ENCODE measurements at regions not wholly inside any gene's neighbourhood (a gene's known extent, or its start where the extent isn't known, plus 50 kb on each side); places are given as distances from the start of the nearest gene placed in this dataset.

DNA sequence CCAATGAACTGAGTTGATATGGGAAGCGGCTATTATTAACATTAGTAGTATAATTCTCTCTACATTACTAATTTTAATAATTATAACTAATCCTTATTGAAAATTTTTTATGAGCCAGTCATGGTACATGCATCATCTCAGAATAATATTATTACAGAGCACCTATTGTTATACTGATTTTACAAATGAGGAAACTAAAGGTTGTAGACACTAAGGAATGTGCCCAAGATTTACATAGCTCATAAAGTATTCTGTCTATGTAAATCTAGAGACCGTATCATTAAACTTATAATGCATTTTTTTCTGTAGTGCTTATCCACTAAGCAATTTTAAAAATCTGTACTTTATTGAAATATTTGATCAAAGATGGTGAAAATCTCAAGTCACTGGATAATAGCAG is 825.9 kb downstream of the PLA2G4A start:
- H3K4me3 ChIP-seq (ENCODE audit: low read length in 2 of 2), result no peak overlapping the region
- Mint-ChIP-seq H3K36me3 (no peaks in the 10 kb centered on the region), H3K4me1 (no peaks in the 10 kb centered on the region), H3K9me3 (peaks cover 0 to 6% (median 1%) of the 10 kb centered on the region in 8 donors), H3K27me3 (no peaks in the 10 kb centered on the region), H3K4me3 (no peak overlapping the region), H3K27ac (no peak overlapping the region)
- intact Hi-C loops (cut with micrococcal nuclease), result no loop called here
- H3K36me3 ChIP-seq (ENCODE audit: insufficient read depth, low read length), result no peaks in the 10 kb centered on the region
- DNase-seq, result no peak
- POLR2A ChIA-PET (ENCODE audit: partially characterized antibody), result no interaction called here
- H3K27me3 ChIP-seq (ENCODE audit: insufficient read depth, low read length), result no peaks in the 10 kb centered on the region
- no peaks in the 10 kb centered on the region for H3K9me3 ChIP-seq (ENCODE audit: control insufficient read depth in 1 of 2, low read length in 2 of 2)
- H3K27ac ChIP-seq (ENCODE audit: low read depth, low read length), result no peak overlapping the region
- CTCF ChIA-PET (ENCODE audit: partially characterized antibody), result no interaction called here
- no peaks in the 10 kb centered on the region for H3K4me1 ChIP-seq (ENCODE audit: insufficient read depth, low read length)

DNA sequence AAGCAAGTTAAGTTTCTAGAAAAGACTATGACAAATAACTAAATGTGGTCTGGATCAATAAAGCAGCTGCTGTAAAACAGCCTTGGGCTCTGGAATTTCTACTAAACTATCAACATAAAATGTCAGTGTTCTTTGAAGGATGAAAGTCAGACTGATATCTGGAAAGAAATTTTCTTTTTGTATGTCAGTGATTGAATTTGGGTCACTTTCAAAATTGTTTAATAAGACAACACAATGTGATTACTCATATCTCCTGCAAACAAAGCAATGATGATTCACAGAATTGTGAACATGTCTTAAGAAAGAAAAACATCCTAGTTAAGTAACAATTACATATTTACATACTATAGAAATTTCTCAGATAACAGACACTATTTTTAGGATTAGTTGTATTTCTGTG is 826.4 kb downstream of the PLA2G4A start:
- H3K27ac Mint-ChIP-seq, result no peak overlapping the region
- peaks cover 0 to 3% (median 2%) of the 10 kb centered on the region in 8 donors for H3K9me3 Mint-ChIP-seq
- Histone ChIP-seq H3K4me1 (ENCODE audit: insufficient read depth, low read length) (no peaks in the 10 kb centered on the region), H3K27ac (ENCODE audit: low read depth, low read length) (no peak overlapping the region), H3K27me3 (ENCODE audit: insufficient read depth, low read length) (no peaks in the 10 kb centered on the region), H3K36me3 (ENCODE audit: insufficient read depth, low read length) (no peaks in the 10 kb centered on the region), H3K9me3 (ENCODE audit: control insufficient read depth in 1 of 2, low read length in 2 of 2) (no peaks in the 10 kb centered on the region), H3K4me3 (ENCODE audit: low read length in 2 of 2) (no peak overlapping the region)
- H3K36me3 Mint-ChIP-seq, result no peaks in the 10 kb centered on the region
- CTCF ChIA-PET (ENCODE audit: partially characterized antibody), result no interaction called here
- DNase-seq, result no peak
- no peak overlapping the region for H3K4me3 Mint-ChIP-seq
- H3K27me3 Mint-ChIP-seq, result no peaks in the 10 kb centered on the region
- H3K4me1 Mint-ChIP-seq, result no peaks in the 10 kb centered on the region
- intact Hi-C loops (cut with micrococcal nuclease), result no loop called here
- POLR2A ChIA-PET (ENCODE audit: partially characterized antibody), result no interaction called here

- Histone ChIP-seq H3K9me3 (ENCODE audit: control insufficient read depth in 1 of 2, low read length in 2 of 2) (no peaks in the 10 kb centered on the region), H3K27ac (ENCODE audit: low read depth, low read length) (no peak overlapping the region), H3K4me3 (ENCODE audit: low read length in 2 of 2) (no peak overlapping the region), H3K4me1 (ENCODE audit: insufficient read depth, low read length) (no peaks in the 10 kb centered on the region), H3K36me3 (ENCODE audit: insufficient read depth, low read length) (no peaks in the 10 kb centered on the region), H3K27me3 (ENCODE audit: insufficient read depth, low read length) (no peaks in the 10 kb centered on the region)
- DNase-seq, result no peak
- intact Hi-C loops (cut with micrococcal nuclease), result no loop called here
- Mint-ChIP-seq H3K9me3 (peaks cover 0 to 5% (median 0%) of the 10 kb centered on the region in 8 donors), H3K27ac (no peak overlapping the region), H3K36me3 (no peaks in the 10 kb centered on the region), H3K4me1 (no peaks in the 10 kb centered on the region), H3K4me3 (no peak overlapping the region), H3K27me3 (no peaks in the 10 kb centered on the region)
- POLR2A ChIA-PET (ENCODE audit: partially characterized antibody), result no interaction called here
- CTCF ChIA-PET (ENCODE audit: partially characterized antibody), result no interaction called here
Measured at GRCh38 chr1:187665483-187665882, 836.7 kb downstream of the PLA2G4A start.

GRCh38 chr1:187680823-187681222 is 852.1 kb downstream of the PLA2G4A start:
- no peaks in the 10 kb centered on the region for H3K9me3 ChIP-seq (ENCODE audit: control insufficient read depth in 1 of 2, low read length in 2 of 2)
- H3K4me1 Mint-ChIP-seq, result no peaks in the 10 kb centered on the region
- CTCF ChIA-PET (ENCODE audit: partially characterized antibody), result no interaction called here
- no peak overlapping the region for H3K4me3 ChIP-seq (ENCODE audit: low read length in 2 of 2)
- no peak overlapping the region for H3K4me3 Mint-ChIP-seq
- intact Hi-C loops (cut with micrococcal nuclease), result no loop called here
- no peaks in the 10 kb centered on the region for H3K36me3 Mint-ChIP-seq
- no peaks in the 10 kb centered on the region for H3K27me3 ChIP-seq (ENCODE audit: insufficient read depth, low read length)
- H3K36me3 ChIP-seq (ENCODE audit: insufficient read depth, low read length), result no peaks in the 10 kb centered on the region
- POLR2A ChIA-PET (ENCODE audit: partially characterized antibody), result no interaction called here
- H3K9me3 Mint-ChIP-seq, result peaks cover 0 to 5% (median 0%) of the 10 kb centered on the region in 8 donors
- H3K27ac Mint-ChIP-seq, result no peak overlapping the region
- H3K4me1 ChIP-seq (ENCODE audit: insufficient read depth, low read length), result no peaks in the 10 kb centered on the region
- H3K27ac ChIP-seq (ENCODE audit: low read depth, low read length), result no peak overlapping the region
- DNase-seq, result no peak
- H3K27me3 Mint-ChIP-seq, result no peaks in the 10 kb centered on the region

DNA sequence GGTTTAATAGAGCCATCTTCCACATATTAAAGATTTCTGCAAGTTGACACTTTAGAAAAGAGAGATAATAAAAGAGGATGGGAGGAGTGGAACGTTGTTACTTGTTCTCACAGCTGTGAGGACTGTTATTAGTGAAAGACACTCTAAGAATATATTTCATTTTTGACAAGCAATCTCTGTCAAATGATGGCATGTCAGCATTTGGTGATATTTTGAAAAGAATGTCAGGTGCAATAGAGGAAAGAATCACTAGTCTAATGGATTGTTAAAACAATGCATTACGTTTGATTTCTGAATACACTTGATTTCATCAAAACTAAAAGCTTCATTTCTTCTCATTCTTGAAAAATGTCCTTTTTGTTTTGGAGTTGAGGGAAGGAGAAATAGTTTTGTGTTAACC is 853.4 kb downstream of the PLA2G4A start:
- Histone ChIP-seq H3K27ac (ENCODE audit: low read depth, low read length) (no peak overlapping the region), H3K4me3 (ENCODE audit: low read length in 2 of 2) (no peak overlapping the region), H3K27me3 (ENCODE audit: insufficient read depth, low read length) (no peaks in the 10 kb centered on the region), H3K36me3 (ENCODE audit: insufficient read depth, low read length) (no peaks in the 10 kb centered on the region), H3K4me1 (ENCODE audit: insufficient read depth, low read length) (no peaks in the 10 kb centered on the region), H3K9me3 (ENCODE audit: control insufficient read depth in 1 of 2, low read length in 2 of 2) (no peaks in the 10 kb centered on the region)
- POLR2A ChIA-PET (ENCODE audit: partially characterized antibody), result no interaction called here
- DNase-seq, result no peak
- Mint-ChIP-seq H3K4me1 (no peaks in the 10 kb centered on the region), H3K4me3 (no peak overlapping the region), H3K27me3 (no peaks in the 10 kb centered on the region), H3K27ac (no peak overlapping the region), H3K9me3 (peaks cover 0 to 3% (median 0%) of the 10 kb centered on the region in 8 donors), H3K36me3 (no peaks in the 10 kb centered on the region)
- CTCF ChIA-PET (ENCODE audit: partially characterized antibody), result no interaction called here
- intact Hi-C loops (cut with micrococcal nuclease), result no loop called here

GRCh38 chr1:187685333-187685732 is 856.6 kb downstream of the PLA2G4A start:
- H3K4me3 ChIP-seq (ENCODE audit: low read length in 2 of 2), result no peak overlapping the region
- no peak overlapping the region for H3K27ac ChIP-seq (ENCODE audit: low read depth, low read length)
- no peaks in the 10 kb centered on the region for H3K4me1 ChIP-seq (ENCODE audit: insufficient read depth, low read length)
- CTCF ChIA-PET (ENCODE audit: partially characterized antibody), result no interaction called here
- no peaks in the 10 kb centered on the region for H3K27me3 ChIP-seq (ENCODE audit: insufficient read depth, low read length)
- Mint-ChIP-seq H3K27ac (no peak overlapping the region), H3K9me3 (peaks cover 0 to 6% (median 4%) of the 10 kb centered on the region in 8 donors), H3K36me3 (no peaks in the 10 kb centered on the region), H3K4me3 (no peak overlapping the region), H3K27me3 (no peaks in the 10 kb centered on the region), H3K4me1 (no peaks in the 10 kb centered on the region)
- intact Hi-C loops (cut with micrococcal nuclease), result no loop called here
- POLR2A ChIA-PET (ENCODE audit: partially characterized antibody), result no interaction called here
- no peak for DNase-seq
- no peaks in the 10 kb centered on the region for H3K9me3 ChIP-seq (ENCODE audit: control insufficient read depth in 1 of 2, low read length in 2 of 2)
- no peaks in the 10 kb centered on the region for H3K36me3 ChIP-seq (ENCODE audit: insufficient read depth, low read length)

DNA sequence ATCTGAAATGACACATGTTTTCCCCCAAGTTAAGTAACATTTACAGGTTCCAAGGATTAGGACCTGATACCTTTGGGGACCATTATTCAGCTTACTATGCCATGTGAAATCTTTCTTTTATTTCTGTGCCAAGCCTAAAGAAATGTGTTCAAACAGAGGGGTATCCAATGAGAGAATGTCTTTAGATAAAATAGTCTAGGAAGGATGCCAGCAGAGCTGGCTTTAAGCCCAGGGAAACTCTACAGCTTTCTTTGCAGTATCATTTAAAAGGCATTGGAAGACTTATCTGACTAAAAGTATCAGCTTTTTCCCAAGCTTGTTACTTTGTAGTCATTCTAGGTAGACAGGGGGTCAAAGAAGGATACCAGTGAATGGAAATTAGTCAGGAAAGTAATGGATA is 860.4 kb downstream of the PLA2G4A start:
- ChIA-PET POLR2A (ENCODE audit: partially characterized antibody) (no interaction called here), CTCF (ENCODE audit: partially characterized antibody) (no interaction called here)
- Histone ChIP-seq H3K27me3 (ENCODE audit: insufficient read depth, low read length) (no peaks in the 10 kb centered on the region), H3K4me3 (ENCODE audit: low read length in 2 of 2) (no peak overlapping the region), H3K36me3 (ENCODE audit: insufficient read depth, low read length) (no peaks in the 10 kb centered on the region), H3K4me1 (ENCODE audit: insufficient read depth, low read length) (no peaks in the 10 kb centered on the region), H3K9me3 (ENCODE audit: control insufficient read depth in 1 of 2, low read length in 2 of 2) (no peaks in the 10 kb centered on the region), H3K27ac (ENCODE audit: low read depth, low read length) (no peak overlapping the region)
- Mint-ChIP-seq H3K4me3 (no peak overlapping the region), H3K9me3 (peaks cover 2 to 11% (median 5%) of the 10 kb centered on the region in 8 donors), H3K27ac (no peak overlapping the region), H3K4me1 (no peaks in the 10 kb centered on the region), H3K27me3 (no peaks in the 10 kb centered on the region), H3K36me3 (no peaks in the 10 kb centered on the region)
- intact Hi-C loops (cut with micrococcal nuclease), result no loop called here
- no peak for DNase-seq

DNA sequence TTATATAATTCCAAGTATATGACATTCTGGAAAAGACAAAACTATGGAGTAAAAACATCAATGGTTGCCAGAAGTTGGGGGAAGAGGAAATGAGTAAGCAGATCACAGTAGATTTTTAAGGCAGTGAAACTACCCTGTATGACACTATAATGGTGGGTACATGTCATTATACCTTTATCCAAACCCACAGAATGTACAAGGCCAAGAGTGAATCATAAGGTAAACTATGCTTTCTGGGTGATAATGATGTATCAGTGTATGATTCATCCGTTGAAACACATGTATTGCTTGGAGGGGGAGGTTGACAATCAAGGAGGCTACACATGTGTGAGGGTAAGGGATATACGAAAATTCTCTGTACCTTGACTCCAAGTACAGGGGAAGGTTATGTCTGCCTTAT is 862.7 kb downstream of the PLA2G4A start:
- Histone ChIP-seq H3K4me3 (ENCODE audit: low read length in 2 of 2) (no peak overlapping the region), H3K4me1 (ENCODE audit: insufficient read depth, low read length) (no peaks in the 10 kb centered on the region), H3K9me3 (ENCODE audit: control insufficient read depth in 1 of 2, low read length in 2 of 2) (no peaks in the 10 kb centered on the region), H3K27ac (ENCODE audit: low read depth, low read length) (no peak overlapping the region), H3K36me3 (ENCODE audit: insufficient read depth, low read length) (no peaks in the 10 kb centered on the region), H3K27me3 (ENCODE audit: insufficient read depth, low read length) (no peaks in the 10 kb centered on the region)
- no peak overlapping the region for H3K4me3 Mint-ChIP-seq
- H3K27me3 Mint-ChIP-seq, result no peaks in the 10 kb centered on the region
- intact Hi-C loops (cut with micrococcal nuclease), result no loop called here
- ChIA-PET CTCF (ENCODE audit: partially characterized antibody) (no interaction called here), POLR2A (ENCODE audit: partially characterized antibody) (no interaction called here)
- no peaks in the 10 kb centered on the region for H3K4me1 Mint-ChIP-seq
- DNase-seq, result no peak
- no peaks in the 10 kb centered on the region for H3K36me3 Mint-ChIP-seq
- no peak overlapping the region for H3K27ac Mint-ChIP-seq
- peaks cover 2 to 9% (median 4%) of the 10 kb centered on the region in 8 donors for H3K9me3 Mint-ChIP-seq
